Endothelial cell of umbilical vein (primary cell): ENCODE measurements at regions not wholly inside any gene's neighbourhood (a gene's known extent, or its start where the extent isn't known, plus 50 kb on each side); places are given as distances from the start of the nearest gene placed in this dataset.

Experiments used
- BruUV-seq: library from RNA; stranded (reverse); fragments of 400-500 nt; replicated peaks from 2 replicates; lab custom pipeline; 2021; lab: Mats Ljungman, UMichigan
- CTCF ChIA-PET: fragments of 300-600, 350-600 bp; sonication (Branson Sonifier 250); formaldehyde crosslinking; loops from one replicate; lab custom pipeline; 2021; ENCODE audit warnings: antibody characterized with exemption, inconsistent platforms; lab: Charles Lee
- POLR2A ChIA-PET: fragments of 300-600, 350-600 bp; sonication (Branson Sonifier 250); formaldehyde crosslinking; loops from one replicate; lab custom pipeline; 2021; ENCODE audit warnings: antibody characterized with exemption, inconsistent platforms; lab: Charles Lee
- DNase-seq: peaks from one replicate; pipeline ENCODE4 v3.0.0-alpha.2; 2011; ENCODE audit warnings: low read depth, low spot score
- FAIRE-seq: peaks from 2 replicates; lab custom pipeline; 2011; peaks lifted over from hg19 to GRCh38; lab: Jason Lieb, UNC
- H2AFZ ChIP-seq: 2 replicates; pipeline ENCODE4 v1.6.0; 2012; ENCODE audit warnings: low read depth, low read length, control low read depth, inconsistent platforms
- H3K27ac ChIP-seq: 2 replicates; pipeline ENCODE4 v1.5.1; 2011; ENCODE audit warnings: low read depth, mild to moderate bottlenecking, control low read depth, low read length, moderate library complexity; ENCODE audit not compliant: insufficient read depth
- H3K27me3 ChIP-seq, 2 experiments: 2 replicates each; pipeline versions ENCODE4 v1.6.0 to v1.6.1; 2011; ENCODE audit warnings: low read length in 2 of 2, mixed read lengths in 1 of 2; ENCODE audit not compliant: control insufficient read depth in 2 of 2, insufficient read depth in 2 of 2
- H3K36me3 ChIP-seq, 2 experiments: 2 replicates in 1 of 2; 3 replicates in 1 of 2; pipeline ENCODE4 v1.5.1; 2011; ENCODE audit warnings: low read length in 2 of 2, mild to moderate bottlenecking in 1 of 2, moderate library complexity in 1 of 2; ENCODE audit not compliant: control insufficient read depth in 2 of 2, insufficient read depth in 2 of 2; ENCODE audit errors: extremely low read depth in 1 of 2
- H3K4me1 ChIP-seq: 3 replicates; pipeline ENCODE4 v1.5.1; 2011; ENCODE audit warnings: mild to moderate bottlenecking, low read length; ENCODE audit not compliant: control insufficient read depth, insufficient read depth; ENCODE audit errors: extremely low read depth
- H3K4me2 ChIP-seq: 2 replicates; pipeline ENCODE4 v1.6.1; 2011; ENCODE audit warnings: low read length, control low read depth, mixed read lengths; ENCODE audit not compliant: insufficient read depth
- H3K4me3 ChIP-seq, 3 experiments: fragments of 200-600 bp in 1 of 3; sonication (generic), shearing (Covaris generic) in 1 of 3; replicated peaks in 1 of 3; 2 replicates each; pipeline ENCODE4 v1.5.1; 2011 to 2016; ENCODE audit warnings: control low read depth in 3 of 3, low read length in 3 of 3, mild to moderate bottlenecking in 2 of 3, inconsistent platforms in 1 of 3, low read depth in 1 of 3, moderate library complexity in 1 of 3; ENCODE audit not compliant: insufficient read depth in 1 of 3
- H3K79me2 ChIP-seq: 2 replicates; pipeline ENCODE4 v1.6.0; 2012; ENCODE audit warnings: low read length, inconsistent platforms; ENCODE audit not compliant: control insufficient read depth, insufficient read depth
- H3K9ac ChIP-seq: replicated peaks from 2 replicates; pipeline ENCODE3; 2011; ENCODE audit warnings: low read length, control low read depth; ENCODE audit not compliant: insufficient read depth; ENCODE audit errors: extremely low read depth
- H3K9me1 ChIP-seq: replicated peaks from 3 replicates; pipeline ENCODE4 v1.6.0; 2011; ENCODE audit warnings: mild to moderate bottlenecking, low read length; ENCODE audit not compliant: control insufficient read depth, insufficient read depth; ENCODE audit errors: extremely low read depth
- H3K9me3 ChIP-seq: replicated peaks from 2 replicates; pipeline ENCODE4 v1.5.1; 2012; ENCODE audit warnings: low read length, inconsistent platforms; ENCODE audit not compliant: control insufficient read depth, insufficient read depth
- H4K20me1 ChIP-seq: replicated peaks from 2 replicates; pipeline ENCODE3; 2011; ENCODE audit warnings: mild to moderate bottlenecking, low read length; ENCODE audit not compliant: control insufficient read depth, insufficient read depth; ENCODE audit errors: extremely low read depth
- EZH2 ChIP-seq: IDR thresholded peaks from 2 replicates; pipeline ENCODE4 v1.6.1; 2012; ENCODE audit warnings: borderline replicate concordance, low read depth, mild to moderate bottlenecking, moderate library complexity, low read length, inconsistent platforms; ENCODE audit not compliant: severe bottlenecking
- FOS ChIP-seq: IDR thresholded peaks from 2 replicates; pipeline ENCODE4 v1.6.1; 2011; ENCODE audit warnings: mild to moderate bottlenecking, low read length, moderate library complexity, borderline replicate concordance; ENCODE audit not compliant: insufficient read depth
- GATA2 ChIP-seq: IDR thresholded peaks from 2 replicates; pipeline ENCODE4 v1.7.0; 2011; ENCODE audit warnings: low read depth, mild to moderate bottlenecking, moderate library complexity, mixed read lengths, low read length; ENCODE audit not compliant: insufficient read length, insufficient read depth
- JUN ChIP-seq: IDR thresholded peaks from 2 replicates; pipeline ENCODE4 v1.6.1; 2011; ENCODE audit warnings: borderline replicate concordance, low read depth; ENCODE audit not compliant: insufficient read length, insufficient read depth
- MYC ChIP-seq: IDR thresholded peaks from one replicate; pipeline ENCODE4 v1.6.1; 2011; ENCODE audit warnings: mild to moderate bottlenecking, low read depth, low read length
- POLR2A ChIP-seq: IDR thresholded peaks from 2 replicates; pipeline ENCODE4 v1.6.1; 2012; ENCODE audit warnings: low read depth, mild to moderate bottlenecking, control low read depth, low read length
- POLR2AphosphoS5 ChIP-seq: IDR thresholded peaks from 2 replicates; pipeline ENCODE4 v1.6.1; 2012; ENCODE audit warnings: low read depth, mild to moderate bottlenecking, control low read depth, low read length, moderate library complexity; ENCODE audit not compliant: insufficient read depth
- dilution Hi-C: fragments of 300-500 bp; cut with MboI; formaldehyde crosslinking; loops from one replicate; pipeline ENCODE4 v1.15.0; 2019; ENCODE audit warnings: low sequenced_read_pairs; ENCODE audit not compliant: extremely low pct_ligation_motif_present
- intact Hi-C: fragments of 100-400 bp; cut with micrococcal nuclease; formaldehyde crosslinking; loops from one replicate; pipeline ENCODE4 v1.10.0; 2022
- TF ChIP-seq, protein P1 (sequence below): IDR thresholded peaks from 2 replicates; pipeline ENCODE4 v1.6.1; 2011; ENCODE audit not compliant: insufficient read depth, insufficient read length
- TF ChIP-seq, protein P2 (sequence below), 2 donors: IDR thresholded peaks; 1 replicate in 1 of 2; 2 replicates in 1 of 2; pipeline ENCODE4 v1.5.1; 2011; ENCODE audit warnings: low read length in 2 of 2, mild to moderate bottlenecking in 2 of 2, moderate library complexity in 2 of 2, control low read depth in 1 of 2, inconsistent platforms in 1 of 2, low read depth in 1 of 2; ENCODE audit not compliant: insufficient read depth in 1 of 2; ENCODE audit errors: extremely low read depth in 1 of 2

DNA sequence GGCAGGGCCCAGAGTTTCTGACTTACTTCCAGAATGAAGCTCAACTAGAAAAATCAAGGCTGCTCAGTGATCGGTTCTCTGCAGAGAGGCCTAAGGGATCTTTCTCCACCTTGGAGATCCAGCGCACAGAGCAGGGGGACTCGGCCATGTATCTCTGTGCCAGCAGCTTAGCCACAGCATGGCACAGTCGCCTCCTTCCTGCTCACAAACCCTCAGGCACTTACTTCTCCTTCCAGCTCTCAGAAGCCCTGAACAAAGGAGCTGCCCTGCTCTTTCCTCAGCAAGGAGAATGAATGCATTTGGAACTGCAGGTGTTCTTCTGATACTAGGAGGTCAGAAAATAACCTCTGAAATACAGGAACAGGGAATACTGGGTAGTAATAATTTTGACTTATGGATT, 219.7 kb upstream of the PRSS1 start:
- ChIA-PET CTCF (interaction anchor here (0.7 to 2.5 kb wide), 10 partner anchors 14 to 343 kb away, joined by 3 to 11 read pairs (median 5); no protein-coding TSS in a partner anchor), POLR2A (no interaction called here)
- no TSS peak for BruUV-seq
- Histone ChIP-seq H3K4me2 (no peak overlapping the region), H3K9ac (no peak overlapping the region), H3K9me3 (no peaks in the 10 kb centered on the region), H4K20me1 (no peaks in the 10 kb centered on the region), H3K4me1 (no peaks in the 10 kb centered on the region), H3K9me1 (no peaks in the 10 kb centered on the region), H3K36me3 (no peaks in the 10 kb centered on the region), H2AFZ (no peak overlapping the region), H3K79me2 (no peaks in the 10 kb centered on the region), H3K4me3 (no peak overlapping the region), H3K27me3 (peaks cover 19 to 29% of the 10 kb centered on the region in 2 experiments), H3K27ac (no peak overlapping the region)
- FAIRE-seq: no peak
- TF ChIP-seq, protein P1, sequence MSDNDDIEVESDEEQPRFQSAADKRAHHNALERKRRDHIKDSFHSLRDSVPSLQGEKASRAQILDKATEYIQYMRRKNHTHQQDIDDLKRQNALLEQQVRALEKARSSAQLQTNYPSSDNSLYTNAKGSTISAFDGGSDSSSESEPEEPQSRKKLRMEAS: no peak
- TF ChIP-seq EZH2: no peak
- TF ChIP-seq MYC: no peak
- no peak for TF ChIP-seq JUN
- TF ChIP-seq POLR2AphosphoS5: no peak
- no peak for TF ChIP-seq FOS
- no peak for TF ChIP-seq POLR2A
- no peak for DNase-seq
- dilution Hi-C loops (no loop called here), intact Hi-C loops (no loop called here)

DNA sequence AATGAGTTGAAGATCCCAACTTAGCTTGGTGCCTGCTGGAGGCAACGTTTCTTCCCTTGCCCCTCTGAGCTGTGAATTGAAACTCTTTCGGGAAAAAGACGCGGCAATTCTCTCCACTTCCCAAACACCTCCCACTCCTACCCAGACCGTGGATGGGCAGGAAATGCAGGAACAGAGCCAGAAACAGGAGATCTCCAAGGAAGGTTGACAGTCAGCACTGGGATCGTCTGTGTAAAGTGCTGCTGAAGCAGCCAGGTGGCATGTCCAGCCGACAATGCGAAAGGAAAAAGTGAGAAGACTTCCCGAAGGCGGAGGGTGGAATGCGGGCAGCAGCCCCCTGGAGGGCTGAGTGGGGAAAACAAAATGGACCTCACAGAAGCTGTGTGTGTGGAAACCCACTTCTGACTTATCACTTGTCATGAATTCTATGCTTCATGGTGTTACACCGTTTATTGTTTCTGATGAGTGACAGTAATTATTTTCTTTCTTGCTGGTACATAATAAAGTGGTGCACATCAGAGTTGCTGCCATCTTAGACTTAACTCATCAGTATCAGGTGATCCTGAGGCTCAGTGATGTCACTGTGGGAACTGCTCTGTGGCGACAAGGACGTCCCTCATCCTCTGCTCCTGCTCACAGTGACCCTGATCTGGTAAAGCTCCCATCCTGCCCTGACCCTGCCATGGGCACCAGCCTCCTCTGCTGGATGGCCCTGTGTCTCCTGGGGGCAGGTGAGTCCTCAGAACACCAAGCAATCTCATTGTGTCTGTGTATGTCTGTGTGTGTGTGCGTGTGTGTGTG, 220.5 kb upstream of the PRSS1 start:
- peaks cover 19 to 29% of the 10 kb centered on the region in 2 experiments for H3K27me3 ChIP-seq
- no peaks in the 10 kb centered on the region for H4K20me1 ChIP-seq
- ChIA-PET POLR2A (no interaction called here), CTCF (interaction anchor here (0.7 to 2.5 kb wide), 9 partner anchors 13 to 282 kb away, joined by 3 to 11 read pairs (median 3); no protein-coding TSS in a partner anchor)
- H3K9ac ChIP-seq: no peak overlapping the region
- no peak overlapping the region for H3K4me2 ChIP-seq
- H3K36me3 ChIP-seq: no peaks in the 10 kb centered on the region
- no peak for FAIRE-seq
- dilution Hi-C loops (no loop called here), intact Hi-C loops (no loop called here)
- H3K9me1 ChIP-seq: no peaks in the 10 kb centered on the region
- H3K79me2 ChIP-seq: no peaks in the 10 kb centered on the region
- DNase-seq: no peak
- H2AFZ ChIP-seq: peak overlapping the region; percentile 63
- no peak overlapping the region for H3K27ac ChIP-seq
- H3K4me1 ChIP-seq: no peaks in the 10 kb centered on the region
- no peak overlapping the region for H3K4me3 ChIP-seq
- TF ChIP-seq EZH2 (peak; percentile 52), GATA2 (no peak)
- TF ChIP-seq, protein P2, sequence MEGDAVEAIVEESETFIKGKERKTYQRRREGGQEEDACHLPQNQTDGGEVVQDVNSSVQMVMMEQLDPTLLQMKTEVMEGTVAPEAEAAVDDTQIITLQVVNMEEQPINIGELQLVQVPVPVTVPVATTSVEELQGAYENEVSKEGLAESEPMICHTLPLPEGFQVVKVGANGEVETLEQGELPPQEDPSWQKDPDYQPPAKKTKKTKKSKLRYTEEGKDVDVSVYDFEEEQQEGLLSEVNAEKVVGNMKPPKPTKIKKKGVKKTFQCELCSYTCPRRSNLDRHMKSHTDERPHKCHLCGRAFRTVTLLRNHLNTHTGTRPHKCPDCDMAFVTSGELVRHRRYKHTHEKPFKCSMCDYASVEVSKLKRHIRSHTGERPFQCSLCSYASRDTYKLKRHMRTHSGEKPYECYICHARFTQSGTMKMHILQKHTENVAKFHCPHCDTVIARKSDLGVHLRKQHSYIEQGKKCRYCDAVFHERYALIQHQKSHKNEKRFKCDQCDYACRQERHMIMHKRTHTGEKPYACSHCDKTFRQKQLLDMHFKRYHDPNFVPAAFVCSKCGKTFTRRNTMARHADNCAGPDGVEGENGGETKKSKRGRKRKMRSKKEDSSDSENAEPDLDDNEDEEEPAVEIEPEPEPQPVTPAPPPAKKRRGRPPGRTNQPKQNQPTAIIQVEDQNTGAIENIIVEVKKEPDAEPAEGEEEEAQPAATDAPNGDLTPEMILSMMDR (IDR thresholded peaks at IDR 0.05; ENCODE audit: extremely low read depth in 1 of 2, insufficient read depth in 1 of 2, low read depth in 1 of 2, low read length in 2 of 2): peak in 1 of 2 donors; percentile 10
- no TSS peak for BruUV-seq
- no peaks in the 10 kb centered on the region for H3K9me3 ChIP-seq
